LNCAP (cell line): ENCODE measurements at regions not wholly inside any gene's neighbourhood (a gene's known extent, or its start where the extent isn't known, plus 50 kb on each side); places are given as distances from the start of the nearest gene placed in this dataset.

Experiments
- CTCF ChIP-seq: fragments of 450-650 bp; IDR thresholded peaks from 2 replicates; pipeline ENCODE4 v1.5.1; 2017; ENCODE audit warnings: mild to moderate bottlenecking

GRCh38 chrX:131942034-131942433 is 81.1 kb upstream of the STK26 start:
- TF ChIP-seq CTCF: no peak

DNA sequence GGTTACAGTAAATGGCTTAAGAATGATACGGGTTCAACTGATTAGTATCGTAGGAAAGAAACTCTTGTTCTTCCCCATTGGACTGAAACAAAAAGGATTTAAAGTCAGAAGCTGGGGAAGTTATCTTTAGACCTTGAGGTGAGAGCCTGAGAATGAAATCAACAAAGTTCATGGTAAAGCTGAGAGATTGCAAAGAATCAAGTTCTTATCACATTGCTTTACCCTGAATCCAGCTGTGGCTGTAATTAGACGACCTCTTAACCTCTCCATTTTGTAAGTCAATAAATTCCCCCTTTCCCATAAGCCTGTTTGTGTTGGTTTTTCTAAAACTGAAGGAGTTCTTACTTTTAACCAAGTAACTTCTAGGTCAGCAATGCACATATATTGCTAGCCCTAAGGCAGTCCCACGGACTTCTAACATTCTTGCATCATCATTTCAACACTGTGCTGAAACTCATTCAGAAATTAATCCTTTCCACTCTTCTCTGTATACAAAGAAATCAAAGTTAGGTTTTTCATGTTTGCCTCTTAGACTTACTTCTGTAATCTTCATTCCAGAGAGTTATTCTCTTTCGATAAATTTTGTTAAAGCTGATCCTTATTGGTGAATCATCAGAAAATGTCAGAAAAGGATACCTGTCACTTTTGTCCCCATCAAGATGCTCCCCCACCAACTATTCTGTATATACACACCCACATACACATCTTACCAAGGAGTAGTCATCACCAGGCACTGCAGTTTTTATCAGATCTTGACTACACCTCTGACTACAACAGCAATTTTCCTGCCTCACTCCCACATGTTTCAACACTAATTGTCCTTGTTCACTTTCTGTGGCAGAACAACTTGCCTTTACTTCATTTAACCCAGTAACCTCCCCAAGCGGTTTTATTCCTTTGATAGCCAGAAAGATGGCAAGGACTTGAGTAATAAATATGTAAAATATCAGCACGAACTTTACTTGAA is 77.9 kb upstream of the STK26 start:
- TF ChIP-seq CTCF: no peak

- no peak for TF ChIP-seq CTCF
These were observed 71.9 kb upstream of the STK26 start for GRCh38 chrX:131951166-131951565.

- no peak for TF ChIP-seq CTCF
These were observed 67.9 kb upstream of the STK26 start for GRCh38 chrX:131955099-131955777.

DNA sequence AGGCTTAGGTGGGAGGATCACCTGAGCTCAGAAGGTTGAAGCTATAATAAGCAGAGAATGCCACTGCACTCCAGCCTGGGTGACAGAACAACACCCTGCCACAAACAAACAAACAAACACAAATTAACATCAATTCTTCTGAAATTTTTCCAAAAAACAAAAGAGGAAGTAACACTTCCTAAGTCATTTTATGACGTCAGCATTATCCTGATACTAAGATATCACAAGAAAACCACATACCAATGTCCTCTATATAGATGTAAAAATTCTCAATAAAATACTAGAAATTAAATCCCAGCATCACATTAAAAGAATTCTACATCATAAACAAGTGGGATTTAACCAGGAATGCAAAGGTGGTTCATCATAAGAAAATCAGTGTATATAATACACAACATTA is 64.4 kb upstream of the STK26 start:
- TF ChIP-seq CTCF: no peak

DNA sequence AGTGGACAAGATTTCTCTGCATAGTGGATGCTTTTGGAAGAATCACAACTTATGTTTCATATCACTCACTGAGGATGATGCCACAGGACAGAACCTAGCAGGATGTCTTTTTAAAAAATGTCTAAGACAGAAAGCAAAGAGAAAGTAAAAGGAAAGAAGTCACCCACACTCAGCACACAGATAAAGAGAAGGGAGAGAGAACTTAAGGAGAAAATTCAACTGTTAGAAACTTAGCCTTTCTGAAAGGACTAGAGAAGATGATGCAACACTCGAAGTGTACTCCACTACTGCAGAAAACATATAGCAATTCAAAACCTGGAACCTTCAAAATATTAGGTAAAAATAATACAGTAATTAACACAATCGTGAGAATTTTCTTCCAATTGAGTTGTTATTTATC is 52.8 kb upstream of the STK26 start:
- no peak for TF ChIP-seq CTCF
